Calu3 (cell line): ENCODE measurements at regions not wholly inside any gene's neighbourhood (a gene's known extent, or its start where the extent isn't known, plus 50 kb on each side); places are given as distances from the start of the nearest gene placed in this dataset.

Experiments
- BruUV-seq: library from RNA; stranded (reverse); fragments of 400-500 nt; replicated peaks from 2 replicates; lab custom pipeline; 2021; lab: Mats Ljungman, UMichigan
- CTCF ChIA-PET: fragments of 300-600 bp; sonication (Branson Sonifier 250); formaldehyde crosslinking; loops from one replicate; lab custom pipeline; 2022; ENCODE audit warnings: antibody characterized with exemption; lab: Charles Lee
- DNase-seq: peaks from one replicate; pipeline ENCODE4 v3.0.0; 2022
- H3K27ac Mint-ChIP-seq: one replicate; pipeline ENCODE4 v1.8.0; 2022; ENCODE audit warnings: mixed read lengths; ENCODE audit not compliant: unreplicated experiment
- H3K27me3 Mint-ChIP-seq: one replicate; pipeline ENCODE4 v1.8.0; 2022; ENCODE audit warnings: mixed read lengths; ENCODE audit not compliant: unreplicated experiment
- H3K36me3 Mint-ChIP-seq: one replicate; pipeline ENCODE4 v1.8.0; 2022; ENCODE audit warnings: mild to moderate bottlenecking, moderate library complexity, mixed read lengths; ENCODE audit not compliant: insufficient read depth, unreplicated experiment
- H3K4me1 Mint-ChIP-seq: one replicate; pipeline ENCODE4 v1.8.0; 2022; ENCODE audit warnings: mild to moderate bottlenecking, low read depth, mixed read lengths; ENCODE audit not compliant: unreplicated experiment
- H3K4me3 Mint-ChIP-seq: one replicate; pipeline ENCODE4 v1.8.0; 2022; ENCODE audit warnings: mild to moderate bottlenecking, low read depth, moderate library complexity, mixed read lengths; ENCODE audit not compliant: unreplicated experiment
- H3K9me3 Mint-ChIP-seq: one replicate; pipeline ENCODE4 v1.8.0; 2022; ENCODE audit warnings: low read depth, mixed read lengths; ENCODE audit not compliant: unreplicated experiment
- intact Hi-C: fragments of 100-400 bp; cut with micrococcal nuclease; formaldehyde crosslinking; loops from one replicate; pipeline ENCODE4 v1.10.0; 2022; ENCODE audit not compliant: unreplicated experiment
- TF ChIP-seq, protein P1 (sequence below): fragments of 200-600 bp; IDR thresholded peaks from one replicate; pipeline ENCODE4 v1.8.0; 2022; ENCODE audit warnings: antibody characterized with exemption; ENCODE audit not compliant: unreplicated experiment

DNA sequence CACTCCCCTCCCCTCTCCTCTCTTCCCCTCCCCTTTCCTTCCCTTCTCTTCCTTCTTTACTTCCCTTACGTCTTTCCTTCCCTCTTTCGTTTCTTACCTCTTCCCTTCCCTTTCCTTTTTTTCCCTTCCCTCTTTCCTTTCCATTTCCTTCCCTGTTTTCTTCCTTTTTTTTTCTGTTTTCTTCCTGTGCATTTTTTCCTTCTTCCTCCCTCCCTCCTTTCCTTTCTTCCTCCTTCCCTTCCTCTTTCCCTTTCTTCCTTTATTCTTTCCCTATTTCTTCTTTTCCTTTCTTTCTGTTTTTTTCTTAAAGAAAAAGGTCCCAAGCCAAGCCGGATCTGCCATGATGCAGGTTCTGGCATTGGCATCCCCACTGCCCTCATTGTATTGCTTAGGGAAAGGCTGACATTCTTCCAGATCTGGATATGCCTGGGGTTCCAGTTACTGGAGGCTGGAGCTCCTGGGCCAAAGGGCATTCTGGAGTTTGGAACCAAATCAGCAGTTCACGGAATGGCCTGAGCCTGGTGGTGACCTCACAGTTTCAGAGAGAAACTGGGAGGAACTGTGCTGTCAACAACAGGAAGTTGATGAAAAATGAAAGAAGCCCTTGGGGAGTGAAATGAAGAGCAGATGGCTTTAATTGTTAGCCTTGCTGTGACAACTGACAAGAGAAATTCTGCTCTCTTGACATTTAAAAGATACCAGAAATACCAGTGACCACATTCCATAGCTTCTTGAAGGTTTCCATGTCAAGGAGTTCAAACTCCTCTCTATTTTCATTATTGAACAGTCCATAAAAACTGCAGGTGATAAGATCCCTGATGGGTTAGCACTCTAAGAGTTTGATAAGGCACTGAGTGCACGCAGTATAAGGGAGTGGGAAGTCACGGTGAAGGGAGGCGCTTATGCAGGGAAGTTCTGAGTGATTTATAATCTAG, 622.1 kb downstream of the SPRY1 start:
- no peaks in the 10 kb centered on the region for H3K9me3 Mint-ChIP-seq
- TF ChIP-seq, protein P1, sequence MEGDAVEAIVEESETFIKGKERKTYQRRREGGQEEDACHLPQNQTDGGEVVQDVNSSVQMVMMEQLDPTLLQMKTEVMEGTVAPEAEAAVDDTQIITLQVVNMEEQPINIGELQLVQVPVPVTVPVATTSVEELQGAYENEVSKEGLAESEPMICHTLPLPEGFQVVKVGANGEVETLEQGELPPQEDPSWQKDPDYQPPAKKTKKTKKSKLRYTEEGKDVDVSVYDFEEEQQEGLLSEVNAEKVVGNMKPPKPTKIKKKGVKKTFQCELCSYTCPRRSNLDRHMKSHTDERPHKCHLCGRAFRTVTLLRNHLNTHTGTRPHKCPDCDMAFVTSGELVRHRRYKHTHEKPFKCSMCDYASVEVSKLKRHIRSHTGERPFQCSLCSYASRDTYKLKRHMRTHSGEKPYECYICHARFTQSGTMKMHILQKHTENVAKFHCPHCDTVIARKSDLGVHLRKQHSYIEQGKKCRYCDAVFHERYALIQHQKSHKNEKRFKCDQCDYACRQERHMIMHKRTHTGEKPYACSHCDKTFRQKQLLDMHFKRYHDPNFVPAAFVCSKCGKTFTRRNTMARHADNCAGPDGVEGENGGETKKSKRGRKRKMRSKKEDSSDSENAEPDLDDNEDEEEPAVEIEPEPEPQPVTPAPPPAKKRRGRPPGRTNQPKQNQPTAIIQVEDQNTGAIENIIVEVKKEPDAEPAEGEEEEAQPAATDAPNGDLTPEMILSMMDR = no peak
- intact Hi-C loops = no loop called here
- no peak overlapping the region for H3K4me3 Mint-ChIP-seq
- CTCF ChIA-PET = no interaction called here
- H3K4me1 Mint-ChIP-seq = no peaks in the 10 kb centered on the region
- no peaks in the 10 kb centered on the region for H3K36me3 Mint-ChIP-seq
- no peak for DNase-seq
- no peaks in the 10 kb centered on the region for H3K27me3 Mint-ChIP-seq
- BruUV-seq = no TSS peak
- no peak overlapping the region for H3K27ac Mint-ChIP-seq

DNA sequence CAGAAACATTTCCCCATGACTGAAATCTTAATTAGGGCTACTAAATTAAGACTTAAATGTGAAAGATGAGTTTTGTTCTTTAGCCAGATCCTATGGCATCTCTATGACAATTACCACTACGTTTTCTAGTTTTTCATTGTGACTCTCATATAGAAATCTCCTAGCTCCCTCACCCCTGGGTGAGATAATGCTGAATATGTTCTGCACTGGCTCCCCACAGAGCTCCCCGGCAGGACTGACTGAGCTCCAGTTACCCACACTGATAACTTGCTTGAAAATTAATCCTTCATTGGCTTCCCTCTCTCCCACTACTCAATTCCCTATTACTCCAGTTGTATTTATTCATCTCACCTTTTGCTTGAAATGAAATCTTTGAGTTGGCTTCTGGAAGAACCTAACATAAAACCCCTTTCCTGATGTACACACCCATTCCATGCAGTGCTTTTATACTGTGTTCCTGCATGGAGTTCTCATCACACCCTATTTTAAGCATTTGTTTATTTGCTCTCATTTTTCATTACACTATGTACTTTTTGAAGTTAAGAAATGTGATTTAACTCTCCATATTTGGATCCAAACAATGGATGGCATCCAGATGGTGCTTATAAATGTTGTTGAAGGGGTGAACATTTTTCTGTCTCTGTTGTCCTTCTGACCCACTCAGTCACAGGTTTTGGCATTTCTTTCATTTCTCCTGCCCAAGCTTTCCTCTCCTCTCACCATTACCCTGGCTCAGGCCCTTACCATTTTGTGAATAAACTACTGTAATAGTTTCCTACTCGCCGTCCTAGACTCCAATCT, 623.4 kb downstream of the SPRY1 start:
- no peaks in the 10 kb centered on the region for H3K9me3 Mint-ChIP-seq
- H3K27me3 Mint-ChIP-seq = no peaks in the 10 kb centered on the region
- H3K36me3 Mint-ChIP-seq = no peaks in the 10 kb centered on the region
- no peak overlapping the region for H3K27ac Mint-ChIP-seq
- H3K4me3 Mint-ChIP-seq = no peak overlapping the region
- no TSS peak for BruUV-seq
- CTCF ChIA-PET = no interaction called here
- intact Hi-C loops = no loop called here
- no peak for DNase-seq
- TF ChIP-seq, protein P1 = no peak
- no peaks in the 10 kb centered on the region for H3K4me1 Mint-ChIP-seq

DNA sequence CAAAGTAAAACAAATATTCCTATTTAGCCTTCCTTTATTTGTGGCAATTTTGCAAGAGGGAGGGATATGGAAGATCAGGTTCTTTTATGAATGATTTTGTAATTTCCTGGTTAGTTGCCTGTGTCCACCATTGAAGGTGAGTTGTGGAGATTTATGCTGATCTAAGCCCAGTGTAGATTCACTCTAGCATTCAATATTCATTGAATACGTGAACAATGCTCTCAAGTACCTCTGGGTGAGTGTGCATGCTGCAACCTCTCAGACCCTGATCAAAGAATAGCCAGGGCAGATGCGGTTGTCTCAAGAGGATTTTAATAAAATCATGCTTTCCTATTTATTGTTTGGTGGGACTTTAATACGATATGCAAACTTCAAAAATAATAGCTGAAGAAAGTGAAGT, 628.4 kb downstream of the SPRY1 start:
- TF ChIP-seq, protein P1 = no peak
- no peak overlapping the region for H3K27ac Mint-ChIP-seq
- CTCF ChIA-PET = interaction anchor here (0.6 kb wide), 1 partner anchor 14 kb away, joined by 3 read pairs; no protein-coding TSS in a partner anchor

DNA sequence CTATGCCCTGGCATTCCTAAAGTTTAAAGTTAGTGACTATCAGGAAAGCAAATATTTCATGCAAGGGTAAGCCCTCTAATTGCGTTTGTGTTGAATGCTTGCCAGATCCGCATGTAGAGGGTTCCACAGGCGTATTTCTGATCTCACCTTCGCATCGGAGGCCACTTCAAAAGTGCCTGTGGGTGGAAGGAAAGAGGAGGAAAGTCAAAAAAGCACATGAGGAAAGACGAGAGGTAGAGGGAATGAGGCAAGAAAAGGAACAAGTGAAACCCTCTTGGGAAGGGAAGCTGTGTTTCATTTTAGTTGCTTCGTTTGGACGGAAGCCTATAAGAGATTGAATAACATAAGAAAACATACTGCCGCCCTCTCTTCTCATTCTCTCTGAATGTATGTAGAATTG, 628.8 kb downstream of the SPRY1 start:
- H3K9me3 Mint-ChIP-seq = no peaks in the 10 kb centered on the region
- no peaks in the 10 kb centered on the region for H3K36me3 Mint-ChIP-seq
- no TSS peak for BruUV-seq
- no peaks in the 10 kb centered on the region for H3K27me3 Mint-ChIP-seq
- H3K27ac Mint-ChIP-seq = no peak overlapping the region
- CTCF ChIA-PET = interaction anchor here (0.6 kb wide), 1 partner anchor 13 kb away, joined by 3 read pairs; no protein-coding TSS in a partner anchor
- intact Hi-C loops = loop anchor here (2.0 kb wide), 1 partner anchor 65 kb away; no protein-coding TSS in a partner anchor
- TF ChIP-seq, protein P1 = no peak
- DNase-seq = no peak
- no peaks in the 10 kb centered on the region for H3K4me1 Mint-ChIP-seq
- H3K4me3 Mint-ChIP-seq = no peak overlapping the region

More for the DNA sequence above, 628.4 kb downstream of the SPRY1 start:
- BruUV-seq = no TSS peak
- intact Hi-C loops = loop anchor here (2.0 kb wide), 1 partner anchor 64 kb away; no protein-coding TSS in a partner anchor
- DNase-seq = no peak
- no peak overlapping the region for H3K4me3 Mint-ChIP-seq
- H3K36me3 Mint-ChIP-seq = no peaks in the 10 kb centered on the region
- H3K4me1 Mint-ChIP-seq = no peaks in the 10 kb centered on the region
- no peaks in the 10 kb centered on the region for H3K27me3 Mint-ChIP-seq
- H3K9me3 Mint-ChIP-seq = no peaks in the 10 kb centered on the region
